ENCODE measurements at regions not wholly inside any gene's neighbourhood (a gene's known extent, or its start where the extent isn't known, plus 50 kb on each side); places are given as distances from the start of the nearest gene placed in this dataset.
"Not testable (repeated sequence)": the region's sequence is repeated elsewhere in the genome, so short reads cannot be mapped to it uniquely, and the experiment has no call there.

DNA sequence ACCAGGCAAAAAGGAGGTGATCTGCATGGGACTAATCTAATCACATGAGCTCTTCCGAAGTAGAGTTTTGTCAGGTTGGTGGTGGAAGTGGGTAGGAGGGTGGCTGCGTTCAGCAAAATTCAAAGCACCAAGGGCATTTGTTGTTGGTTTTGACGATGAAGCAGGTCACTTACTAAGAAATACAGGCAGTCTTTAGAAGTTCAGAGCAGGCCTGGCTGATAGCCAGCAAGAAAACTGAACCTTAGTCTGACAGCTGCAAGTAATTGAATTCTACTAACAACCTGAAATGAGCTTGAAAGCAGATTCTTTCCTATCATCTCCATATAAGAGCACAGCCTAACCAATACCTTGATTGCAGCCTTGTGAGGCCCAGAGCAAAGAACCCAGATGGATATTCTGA lies 505.8 kb downstream of the KLHL13 start:
- no peak for TF ChIP-seq ZFX (IDR thresholded peaks at IDR 0.05)
- TF ChIP-seq, protein P1, sequence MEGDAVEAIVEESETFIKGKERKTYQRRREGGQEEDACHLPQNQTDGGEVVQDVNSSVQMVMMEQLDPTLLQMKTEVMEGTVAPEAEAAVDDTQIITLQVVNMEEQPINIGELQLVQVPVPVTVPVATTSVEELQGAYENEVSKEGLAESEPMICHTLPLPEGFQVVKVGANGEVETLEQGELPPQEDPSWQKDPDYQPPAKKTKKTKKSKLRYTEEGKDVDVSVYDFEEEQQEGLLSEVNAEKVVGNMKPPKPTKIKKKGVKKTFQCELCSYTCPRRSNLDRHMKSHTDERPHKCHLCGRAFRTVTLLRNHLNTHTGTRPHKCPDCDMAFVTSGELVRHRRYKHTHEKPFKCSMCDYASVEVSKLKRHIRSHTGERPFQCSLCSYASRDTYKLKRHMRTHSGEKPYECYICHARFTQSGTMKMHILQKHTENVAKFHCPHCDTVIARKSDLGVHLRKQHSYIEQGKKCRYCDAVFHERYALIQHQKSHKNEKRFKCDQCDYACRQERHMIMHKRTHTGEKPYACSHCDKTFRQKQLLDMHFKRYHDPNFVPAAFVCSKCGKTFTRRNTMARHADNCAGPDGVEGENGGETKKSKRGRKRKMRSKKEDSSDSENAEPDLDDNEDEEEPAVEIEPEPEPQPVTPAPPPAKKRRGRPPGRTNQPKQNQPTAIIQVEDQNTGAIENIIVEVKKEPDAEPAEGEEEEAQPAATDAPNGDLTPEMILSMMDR (conservative IDR thresholded peaks at IDR 0.05), result no peak
- no peak overlapping the region for H3K27ac ChIP-seq

DNA sequence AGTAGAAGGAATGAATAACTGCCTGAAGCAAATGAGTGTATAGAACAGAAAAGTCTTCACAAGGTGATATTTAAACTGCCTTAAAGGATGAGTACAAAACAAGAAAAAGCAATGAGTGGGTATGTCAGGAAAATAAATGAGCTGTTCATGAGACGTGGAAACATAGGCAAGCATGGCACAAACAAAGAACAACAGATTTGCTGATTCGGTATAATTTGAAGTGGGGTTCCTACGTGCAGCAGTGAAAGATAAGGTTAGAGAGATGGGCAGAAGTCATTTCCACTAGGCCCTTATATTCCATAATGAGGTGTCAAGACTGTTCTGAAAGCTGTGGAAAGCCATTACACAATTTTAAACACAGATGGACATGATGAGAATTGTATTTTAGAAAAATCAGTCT lies 506.6 kb downstream of the KLHL13 start:
- no peak overlapping the region for H3K27ac ChIP-seq
- TF ChIP-seq, protein P1 (conservative IDR thresholded peaks at IDR 0.05), result no peak
- no peak for TF ChIP-seq ZFX (IDR thresholded peaks at IDR 0.05)

DNA sequence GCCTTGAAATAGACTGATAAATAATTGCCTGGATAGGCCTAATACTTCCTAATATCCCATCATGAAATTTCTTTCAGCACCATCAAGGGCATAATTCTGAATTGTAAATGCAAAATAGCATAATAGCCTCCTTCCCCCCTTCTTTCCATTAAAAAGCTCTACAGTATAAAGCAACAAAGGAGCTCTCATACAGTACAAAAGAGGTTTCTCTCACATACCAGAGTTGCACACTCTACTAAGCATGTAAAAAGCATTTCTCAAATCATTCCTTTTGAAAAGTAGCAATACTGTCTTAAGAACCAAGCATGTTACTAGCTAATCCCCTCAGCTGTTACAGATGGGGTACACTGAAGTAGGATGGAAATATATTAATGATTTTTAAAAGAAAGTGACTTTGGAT lies 509.0 kb downstream of the KLHL13 start:
- no peak overlapping the region for H3K27ac ChIP-seq
- TF ChIP-seq, protein P1 (conservative IDR thresholded peaks at IDR 0.05), result no peak
- no peak for TF ChIP-seq ZFX (IDR thresholded peaks at IDR 0.05)

GRCh38 chrX:117606101-117606500 lies 510.5 kb downstream of the KLHL13 start:
- H3K27ac ChIP-seq, result not testable (repeated sequence)

- no peak overlapping the region for H3K27ac ChIP-seq
- TF ChIP-seq, protein P1 (conservative IDR thresholded peaks at IDR 0.05), result no peak
- TF ChIP-seq ZFX (IDR thresholded peaks at IDR 0.05), result no peak
Observed at GRCh38 chrX:117570160-117570559, 546.5 kb downstream of the KLHL13 start.

- TF ChIP-seq, protein P1 (conservative IDR thresholded peaks at IDR 0.05), result no peak
- TF ChIP-seq ZFX (IDR thresholded peaks at IDR 0.05), result no peak
- no peak overlapping the region for H3K27ac ChIP-seq
Observed at GRCh38 chrX:117568238-117568637, 548.4 kb downstream of the KLHL13 start.

- no peak overlapping the region for H3K27ac ChIP-seq
- TF ChIP-seq, protein P1 (conservative IDR thresholded peaks at IDR 0.05), result no peak
- TF ChIP-seq ZFX (IDR thresholded peaks at IDR 0.05), result no peak
Observed at GRCh38 chrX:117543885-117544284, 572.7 kb downstream of the KLHL13 start.

GRCh38 chrX:117539090-117539418 lies 577.6 kb downstream of the KLHL13 start:
- no peak for TF ChIP-seq ZFX (IDR thresholded peaks at IDR 0.05)
- H3K27ac ChIP-seq, result no peak overlapping the region
